ENCODE measurements at regions not wholly inside any gene's neighbourhood (a gene's known extent, or its start where the extent isn't known, plus 50 kb on each side); places are given as distances from the start of the nearest gene placed in this dataset.
"Not testable (repeated sequence)": the region's sequence is repeated elsewhere in the genome, so short reads cannot be mapped to it uniquely, and the experiment has no call there.

- Histone ChIP-seq H3K4me3 (no peak overlapping the region), H3K36me3 (no peaks in the 10 kb centered on the region), H3K27me3 (no peaks in the 10 kb centered on the region), H3K27ac (no peak overlapping the region), H3K4me1 (no peaks in the 10 kb centered on the region), H3K9me3 (no peaks in the 10 kb centered on the region)
- intact Hi-C loops (cut with DNase I; ENCODE audit: low total_unique reads) = no loop called here
- DNase-seq = no peak
- no peak for TF ChIP-seq POLR2A (IDR thresholded peaks at IDR 0.05)
- no peak for TF ChIP-seq CTCF (IDR thresholded peaks at IDR 0.05)
Measured at GRCh38 chr10:60479305-60480020, 89.8 kb upstream of the ANK3 start.

GRCh38 chr10:60476451-60476850 is 86.8 kb upstream of the ANK3 start:
- H3K27ac ChIP-seq = no peak overlapping the region
- no peaks in the 10 kb centered on the region for H3K36me3 ChIP-seq
- DNase-seq = no peak
- H3K4me3 ChIP-seq = no peak overlapping the region
- intact Hi-C loops (cut with DNase I; ENCODE audit: low total_unique reads) = no loop called here
- no peaks in the 10 kb centered on the region for H3K4me1 ChIP-seq
- H3K27me3 ChIP-seq = no peaks in the 10 kb centered on the region
- H3K9me3 ChIP-seq = no peaks in the 10 kb centered on the region
- TF ChIP-seq CTCF (IDR thresholded peaks at IDR 0.05) (no peak), POLR2A (IDR thresholded peaks at IDR 0.05) (no peak)

- TF ChIP-seq POLR2A (IDR thresholded peaks at IDR 0.05) (no peak), CTCF (IDR thresholded peaks at IDR 0.05) (no peak)
- no peak for DNase-seq
- intact Hi-C loops (cut with DNase I; ENCODE audit: low total_unique reads) = no loop called here
- Histone ChIP-seq H3K4me1 (no peaks in the 10 kb centered on the region), H3K36me3 (no peaks in the 10 kb centered on the region), H3K9me3 (no peaks in the 10 kb centered on the region), H3K27me3 (no peaks in the 10 kb centered on the region), H3K4me3 (no peak overlapping the region), H3K27ac (no peak overlapping the region)
Measured at GRCh38 chr10:60473557-60473956, 83.9 kb upstream of the ANK3 start.

- Histone ChIP-seq H3K27ac (no peak overlapping the region), H3K4me1 (no peaks in the 10 kb centered on the region), H3K27me3 (no peaks in the 10 kb centered on the region), H3K9me3 (no peaks in the 10 kb centered on the region), H3K4me3 (no peak overlapping the region), H3K36me3 (no peaks in the 10 kb centered on the region)
- TF ChIP-seq CTCF (IDR thresholded peaks at IDR 0.05) (no peak), POLR2A (IDR thresholded peaks at IDR 0.05) (no peak)
- DNase-seq = no peak
- intact Hi-C loops (cut with DNase I; ENCODE audit: low total_unique reads) = no loop called here
Measured at GRCh38 chr10:60470091-60470490, 80.4 kb upstream of the ANK3 start.

GRCh38 chr10:60469147-60469546 is 79.5 kb upstream of the ANK3 start:
- H3K4me3 ChIP-seq; H3K27me3 ChIP-seq; intact Hi-C loops (cut with DNase I; ENCODE audit: low total_unique reads); H3K9me3 ChIP-seq; H3K36me3 ChIP-seq; H3K4me1 ChIP-seq; H3K27ac ChIP-seq; DNase-seq: not testable (repeated sequence)

- intact Hi-C loops (cut with DNase I; ENCODE audit: low total_unique reads) = no loop called here
- Histone ChIP-seq H3K4me1 (no peaks in the 10 kb centered on the region), H3K27me3 (no peaks in the 10 kb centered on the region), H3K4me3 (no peak overlapping the region), H3K9me3 (no peaks in the 10 kb centered on the region), H3K36me3 (no peaks in the 10 kb centered on the region), H3K27ac (no peak overlapping the region)
- no peak for DNase-seq
- TF ChIP-seq POLR2A (IDR thresholded peaks at IDR 0.05) = no peak
- no peak for TF ChIP-seq CTCF (IDR thresholded peaks at IDR 0.05)
Measured at GRCh38 chr10:60467202-60467546, 77.5 kb upstream of the ANK3 start.
